SK-N-SH (cell line): ENCODE measurements at regions not wholly inside any gene's neighbourhood (a gene's known extent, or its start where the extent isn't known, plus 50 kb on each side); places are given as distances from the start of the nearest gene placed in this dataset.

Experiments
- CTCF ChIA-PET: fragments of 300-600, 350-600 bp; formaldehyde crosslinking; extraction: SDS; loops from one replicate; lab custom pipeline; 2021; lab: Yijun Ruan, JAX
- POLR2A ChIA-PET: fragments of 350-600 bp; sonication (Branson Sonifier 250); formaldehyde crosslinking; extraction: SDS; loops from one replicate; lab custom pipeline; 2020; ENCODE audit warnings: antibody characterized with exemption, inconsistent platforms; lab: Yijun Ruan, JAX
- DNase-seq: peaks from one replicate; pipeline ENCODE4 v3.0.0; 2012
- H2AFZ ChIP-seq: fragments of 200-600 bp; sonication (generic); 2 replicates; pipeline ENCODE4 v1.8.1; 2016; ENCODE audit warnings: antibody characterized with exemption, mild to moderate bottlenecking, low read depth
- H3F3A ChIP-seq: fragments of 200-600 bp; sonication (generic); replicated peaks from 2 replicates; pipeline ENCODE3; 2016; ENCODE audit warnings: antibody characterized with exemption, mild to moderate bottlenecking; ENCODE audit not compliant: insufficient read depth
- H3K27ac ChIP-seq, 2 experiments: fragments of 200-500 bp in 1 of 2; fragments of 200-600 bp in 1 of 2; sonication (Bioruptor generic) in 1 of 2; sonication (generic), shearing (Covaris generic) in 1 of 2; 2 replicates each; pipeline versions ENCODE4 v1.5.1 to v1.6.1; 2014 to 2016; ENCODE audit warnings: low read depth in 2 of 2, inconsistent platforms in 1 of 2, low read length in 1 of 2, mild to moderate bottlenecking in 1 of 2, mixed read lengths in 1 of 2
- H3K27me3 ChIP-seq: fragments of 200-600 bp; sonication (generic), shearing (Covaris generic); 2 replicates; pipeline ENCODE4 v1.6.1; 2016; ENCODE audit warnings: mixed run types; ENCODE audit not compliant: insufficient read depth
- H3K36me3 ChIP-seq, 2 experiments: fragments of 200-500 bp in 1 of 2; fragments of 200-600 bp in 1 of 2; sonication (Bioruptor generic) in 1 of 2; sonication (generic) in 1 of 2; replicated peaks in 1 of 2; 2 replicates each; pipeline versions ENCODE3 to v1.5.1; 2014 to 2016; ENCODE audit warnings: low read length in 1 of 2, mild to moderate bottlenecking in 1 of 2; ENCODE audit not compliant: insufficient read depth in 2 of 2, control insufficient read depth in 1 of 2
- H3K4me1 ChIP-seq, 2 experiments: fragments of 200-500 bp in 1 of 2; fragments of 200-600 bp in 1 of 2; sonication (Bioruptor generic) in 1 of 2; sonication (generic), shearing (Covaris generic) in 1 of 2; 2 replicates each; pipeline versions ENCODE4 v1.5.1 to v1.6.1; 2014 to 2016; ENCODE audit warnings: low read depth in 1 of 2, low read length in 1 of 2, mixed run types in 1 of 2; ENCODE audit not compliant: insufficient read depth in 2 of 2, control insufficient read depth in 1 of 2
- H3K4me2 ChIP-seq: fragments of 200-600 bp; sonication (generic), shearing (Covaris generic); 2 replicates; pipeline ENCODE4 v1.6.1; 2017; ENCODE audit warnings: mixed run types
- H3K4me3 ChIP-seq, 2 experiments: fragments of 200-500 bp in 1 of 2; fragments of 200-600 bp in 1 of 2; sonication (Bioruptor generic) in 1 of 2; sonication (generic), shearing (Covaris generic) in 1 of 2; 2 replicates each; pipeline versions ENCODE4 v1.5.1 to v1.8.1; 2014 to 2016; ENCODE audit warnings: low read depth in 2 of 2, inconsistent platforms in 1 of 2, low read length in 1 of 2, mild to moderate bottlenecking in 1 of 2, mixed read lengths in 1 of 2, moderate library complexity in 1 of 2
- H3K79me2 ChIP-seq: fragments of 200-600 bp; sonication (generic); 2 replicates; pipeline ENCODE4 v1.8.1; 2017; ENCODE audit warnings: mild to moderate bottlenecking; ENCODE audit not compliant: insufficient read depth
- H3K9ac ChIP-seq: fragments of 200-600 bp; sonication (generic); 2 replicates; pipeline ENCODE4 v1.6.1; 2017; ENCODE audit warnings: mixed run types
- H3K9me2 ChIP-seq: fragments of 200-600 bp; sonication (generic); 2 replicates; pipeline ENCODE4 v1.6.1; 2017; ENCODE audit warnings: mixed run types
- H3K9me3 ChIP-seq: fragments of 200-600 bp; sonication (generic); 2 replicates; pipeline ENCODE4 v1.6.1; 2017; ENCODE audit warnings: mixed run types, mild to moderate bottlenecking, moderate library complexity
- H4K20me1 ChIP-seq: fragments of 200-600 bp; sonication (generic); 2 replicates; pipeline ENCODE4 v1.6.1; 2017; ENCODE audit warnings: mild to moderate bottlenecking, mixed run types; ENCODE audit not compliant: insufficient read depth
- CTCF ChIP-seq: fragments of 200-600 bp; sonication (generic); IDR thresholded peaks from 2 replicates; pipeline ENCODE4 v1.6.1; 2017; ENCODE audit warnings: antibody characterized with exemption, mild to moderate bottlenecking, moderate library complexity
- EZH2phosphoT487 ChIP-seq: fragments of 200-600 bp; sonication (generic); IDR thresholded peaks from 2 replicates; pipeline ENCODE4 v1.6.1; 2017; ENCODE audit warnings: low read depth, mixed run types, mild to moderate bottlenecking, antibody characterized with exemption, moderate library complexity, borderline replicate concordance
- FOXM1 ChIP-seq: IDR thresholded peaks from 2 replicates; pipeline ENCODE4 v1.4.0; 2012; ENCODE audit warnings: low read depth, mild to moderate bottlenecking
- GATA2 ChIP-seq: sonication (generic); formaldehyde crosslinking; IDR thresholded peaks from 2 replicates; pipeline ENCODE4 v1.5.0; 2020; ENCODE audit warnings: mild to moderate bottlenecking, missing genetic modification reagents
- IRF3 ChIP-seq: fragments of 150-350 bp; IDR thresholded peaks from 2 replicates; pipeline ENCODE4 v1.6.1; 2016; ENCODE audit warnings: mild to moderate bottlenecking, low read depth, low read length
- MAX ChIP-seq: IDR thresholded peaks from 2 replicates; pipeline ENCODE4 v1.4.0; 2012; ENCODE audit warnings: low read depth
- MEF2A ChIP-seq: IDR thresholded peaks from 2 replicates; pipeline ENCODE4 v1.4.0; 2012; ENCODE audit warnings: low read depth, borderline replicate concordance
- PBX3 ChIP-seq: IDR thresholded peaks from 2 replicates; pipeline ENCODE4; 2012
- POLR2AphosphoS5 ChIP-seq: IDR thresholded peaks from 2 replicates; pipeline ENCODE4 v1.6.1; 2012; ENCODE audit warnings: low read depth, low read length
- RAD21 ChIP-seq: IDR thresholded peaks from 2 replicates; pipeline ENCODE4 v1.6.1; 2012; ENCODE audit warnings: mild to moderate bottlenecking, low read length
- RFX5 ChIP-seq: IDR thresholded peaks from 2 replicates; pipeline ENCODE4 v1.6.1; 2012; ENCODE audit warnings: mild to moderate bottlenecking, improper control_type of control experiment, low read length
- SMC3 ChIP-seq: IDR thresholded peaks from 2 replicates; pipeline ENCODE4 v1.6.1; 2012; ENCODE audit warnings: low read depth, low read length, improper control_type of control experiment
- TAF1 ChIP-seq: IDR thresholded peaks from 2 replicates; pipeline ENCODE4 v1.6.1; 2012; ENCODE audit warnings: low read depth, mild to moderate bottlenecking, low read length, moderate library complexity, borderline replicate concordance
- TEAD4 ChIP-seq: IDR thresholded peaks from 2 replicates; pipeline ENCODE4 v1.4.0; 2012; ENCODE audit warnings: mild to moderate bottlenecking, borderline replicate concordance; ENCODE audit not compliant: insufficient read depth
- YY1 ChIP-seq: IDR thresholded peaks from 2 replicates; pipeline ENCODE4 v1.4.0; 2012; ENCODE audit warnings: low read depth, mild to moderate bottlenecking
- WGBS: methylation state at CpG from one replicate; pipeline ENCODE4 v1.1.6; 2017; ENCODE audit warnings: low lambda C conversion rate; 5-methylcytosine and 5-hydroxymethylcytosine counted together

GRCh38 chr6:164037171-164037870 lies 622.8 kb downstream of the QKI start:
- no peak overlapping the region for H3K27ac ChIP-seq
- CTCF ChIA-PET = no interaction called here

GRCh38 chr6:164035900-164036485 lies 621.5 kb downstream of the QKI start:
- H3K9me3 ChIP-seq = no peaks in the 10 kb centered on the region
- no peaks in the 10 kb centered on the region for H4K20me1 ChIP-seq
- no peak overlapping the region for H3K9ac ChIP-seq
- no peaks in the 10 kb centered on the region for H3F3A ChIP-seq
- 36% methylated on average over 6 of the region's 6 CpGs for WGBS
- no peaks in the 10 kb centered on the region for H3K36me3 ChIP-seq
- no peak overlapping the region for H3K4me2 ChIP-seq
- H3K27ac ChIP-seq = no peak overlapping the region
- ChIA-PET CTCF (interaction anchor here (0.7 to 1.3 kb wide), 4 partner anchors 11 to 312 kb away, joined by 3 read pairs; no protein-coding TSS in a partner anchor), POLR2A (no interaction called here)
- no peak for DNase-seq
- TF ChIP-seq EZH2phosphoT487 (no peak), TAF1 (no peak), SMC3 (no peak), RAD21 (no peak), YY1 (no peak), IRF3 (no peak), RFX5 (no peak), TEAD4 (no peak), GATA2 (CRISPR knock-in tag) (no peak)
- H3K4me1 ChIP-seq = no peaks in the 10 kb centered on the region; a peak in 1 of 4 replicates
- H3K79me2 ChIP-seq = no peaks in the 10 kb centered on the region
- no peaks in the 10 kb centered on the region for H3K27me3 ChIP-seq
- H3K4me3 ChIP-seq = no peak overlapping the region
- H3K9me2 ChIP-seq = no peaks in the 10 kb centered on the region
- H2AFZ ChIP-seq = no peak overlapping the region

More at GRCh38 chr6:164037171-164037870, 622.8 kb downstream of the QKI start:
- Histone ChIP-seq H3K27me3 (no peaks in the 10 kb centered on the region), H3K4me1 (no peaks in the 10 kb centered on the region; a peak in 1 of 4 replicates), H3K9ac (no peak overlapping the region), H3K36me3 (no peaks in the 10 kb centered on the region), H3K9me2 (no peaks in the 10 kb centered on the region), H3K9me3 (no peaks in the 10 kb centered on the region), H3K79me2 (no peaks in the 10 kb centered on the region), H3K4me3 (no peak overlapping the region), H2AFZ (no peak overlapping the region), H3F3A (no peaks in the 10 kb centered on the region), H3K4me2 (no peak overlapping the region), H4K20me1 (no peaks in the 10 kb centered on the region)
- POLR2A ChIA-PET = no interaction called here
- WGBS = 37% methylated on average over 9 of the region's 10 CpGs
- TF ChIP-seq PBX3 = no peak
- no peak for TF ChIP-seq MEF2A
- no peak for TF ChIP-seq MAX
- no peak for TF ChIP-seq POLR2AphosphoS5
- no peak for TF ChIP-seq FOXM1
- TF ChIP-seq CTCF = no peak
- TF ChIP-seq GATA2 (CRISPR knock-in tag) = no peak
- no peak for DNase-seq
